ENCODE measurements at regions not wholly inside any gene's neighbourhood (a gene's known extent, or its start where the extent isn't known, plus 50 kb on each side); places are given as distances from the start of the nearest gene placed in this dataset.
A peak's percentile ranks its signal among the peaks of the same experiment; 100 is the strongest.

DNA sequence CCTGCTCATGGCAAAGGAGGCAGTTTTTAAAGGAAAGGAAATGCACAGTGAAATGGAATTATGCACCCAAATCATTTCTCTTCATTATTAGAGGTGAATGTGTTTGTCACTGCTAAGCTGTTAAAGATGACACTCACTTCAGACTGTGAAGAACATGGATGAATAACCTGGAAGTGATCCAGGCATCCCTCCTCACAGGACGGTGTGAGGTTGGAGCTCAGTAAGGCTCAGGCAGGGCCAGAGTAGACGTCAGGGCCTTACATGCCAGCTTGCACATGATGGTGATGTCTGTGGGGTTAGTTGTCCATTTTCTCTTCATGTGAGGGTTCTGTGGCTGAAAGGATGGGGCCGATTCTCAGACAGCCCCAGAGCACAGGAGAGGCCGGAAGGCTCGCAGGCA lies 273.1 kb downstream of the PCNX1 start:
- Mint-ChIP-seq H3K36me3 (ENCODE audit: insufficient read depth, unreplicated experiment) (no peaks in the 10 kb centered on the region), H3K4me3 (ENCODE audit: unreplicated experiment) (no peak overlapping the region), H3K9me3 (ENCODE audit: unreplicated experiment) (no peaks in the 10 kb centered on the region), H3K27me3 (ENCODE audit: insufficient read depth, unreplicated experiment) (no peaks in the 10 kb centered on the region), H3K27ac (ENCODE audit: low read depth, unreplicated experiment) (no peak overlapping the region), H3K4me1 (ENCODE audit: insufficient read depth, unreplicated experiment) (no peaks in the 10 kb centered on the region)
- TF ChIP-seq, protein P1, sequence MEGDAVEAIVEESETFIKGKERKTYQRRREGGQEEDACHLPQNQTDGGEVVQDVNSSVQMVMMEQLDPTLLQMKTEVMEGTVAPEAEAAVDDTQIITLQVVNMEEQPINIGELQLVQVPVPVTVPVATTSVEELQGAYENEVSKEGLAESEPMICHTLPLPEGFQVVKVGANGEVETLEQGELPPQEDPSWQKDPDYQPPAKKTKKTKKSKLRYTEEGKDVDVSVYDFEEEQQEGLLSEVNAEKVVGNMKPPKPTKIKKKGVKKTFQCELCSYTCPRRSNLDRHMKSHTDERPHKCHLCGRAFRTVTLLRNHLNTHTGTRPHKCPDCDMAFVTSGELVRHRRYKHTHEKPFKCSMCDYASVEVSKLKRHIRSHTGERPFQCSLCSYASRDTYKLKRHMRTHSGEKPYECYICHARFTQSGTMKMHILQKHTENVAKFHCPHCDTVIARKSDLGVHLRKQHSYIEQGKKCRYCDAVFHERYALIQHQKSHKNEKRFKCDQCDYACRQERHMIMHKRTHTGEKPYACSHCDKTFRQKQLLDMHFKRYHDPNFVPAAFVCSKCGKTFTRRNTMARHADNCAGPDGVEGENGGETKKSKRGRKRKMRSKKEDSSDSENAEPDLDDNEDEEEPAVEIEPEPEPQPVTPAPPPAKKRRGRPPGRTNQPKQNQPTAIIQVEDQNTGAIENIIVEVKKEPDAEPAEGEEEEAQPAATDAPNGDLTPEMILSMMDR (IDR thresholded peaks at IDR 0.05; ENCODE audit: unreplicated experiment), result no peak
- ChIA-PET POLR2A (no interaction called here), CTCF (interaction anchor here (2.1 kb wide), 1 partner anchor 14 kb away, joined by 6 read pairs; no protein-coding TSS in a partner anchor)
- no peak for DNase-seq (ENCODE audit: unreplicated experiment)
- intact Hi-C loops (cut with micrococcal nuclease), result no loop called here
- no TSS peak for BruUV-seq (replicated peaks)

DNA sequence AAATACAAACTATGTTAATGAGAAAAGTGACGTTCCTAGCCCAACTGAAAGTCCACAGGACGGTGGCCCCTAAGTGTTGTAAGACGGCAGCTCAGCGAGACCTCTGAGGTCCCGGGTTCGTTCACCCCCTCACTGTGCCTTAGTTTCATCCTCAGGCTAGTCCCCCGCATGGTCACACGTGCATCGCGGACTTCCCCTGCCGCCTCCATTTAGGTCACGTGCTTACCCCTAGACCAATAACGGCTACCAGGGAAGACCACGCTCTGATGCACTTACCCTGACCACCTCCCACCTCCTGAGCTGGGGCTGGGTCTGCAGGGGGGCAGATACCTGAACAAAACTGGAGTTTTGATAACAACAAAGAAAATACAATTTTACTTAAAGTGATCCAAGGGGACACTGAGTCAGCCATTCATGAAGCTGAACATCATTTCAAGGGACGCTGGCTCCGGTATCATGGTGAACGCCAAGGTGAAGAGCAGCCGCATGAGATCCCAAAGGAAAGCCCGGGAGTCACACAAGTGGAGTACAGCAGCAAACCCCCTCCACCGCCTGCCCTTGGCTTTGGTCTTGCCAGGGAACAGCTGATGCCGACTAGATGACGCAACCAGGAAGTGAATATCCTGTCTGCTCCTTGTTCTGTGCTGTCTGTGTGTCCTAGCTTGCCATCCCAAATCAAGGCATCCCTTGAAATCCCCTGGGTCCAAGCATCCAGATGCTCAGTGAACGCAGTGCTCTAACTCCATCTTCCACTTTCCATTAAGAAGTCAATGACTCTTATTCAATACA lies 274.1 kb downstream of the PCNX1 start:
- ChIA-PET POLR2A (no interaction called here), CTCF (interaction anchor here (0.5 to 2.1 kb wide), 2 partner anchors 15 to 102 kb away, joined by 3 to 6 read pairs; no protein-coding TSS in a partner anchor)
- H3K9me3 Mint-ChIP-seq (ENCODE audit: unreplicated experiment), result no peaks in the 10 kb centered on the region
- BruUV-seq (replicated peaks), result no TSS peak
- peak; percentile 15 for DNase-seq (ENCODE audit: unreplicated experiment)
- TF ChIP-seq, protein P1 (IDR thresholded peaks at IDR 0.05; ENCODE audit: unreplicated experiment), result no peak
- intact Hi-C loops (cut with micrococcal nuclease), result no loop called here
- H3K36me3 Mint-ChIP-seq (ENCODE audit: insufficient read depth, unreplicated experiment), result no peaks in the 10 kb centered on the region
- no peak overlapping the region for H3K4me3 Mint-ChIP-seq (ENCODE audit: unreplicated experiment)
- no peaks in the 10 kb centered on the region for H3K4me1 Mint-ChIP-seq (ENCODE audit: insufficient read depth, unreplicated experiment)
- no peaks in the 10 kb centered on the region for H3K27me3 Mint-ChIP-seq (ENCODE audit: insufficient read depth, unreplicated experiment)
- H3K27ac Mint-ChIP-seq (ENCODE audit: low read depth, unreplicated experiment), result no peak overlapping the region

DNA sequence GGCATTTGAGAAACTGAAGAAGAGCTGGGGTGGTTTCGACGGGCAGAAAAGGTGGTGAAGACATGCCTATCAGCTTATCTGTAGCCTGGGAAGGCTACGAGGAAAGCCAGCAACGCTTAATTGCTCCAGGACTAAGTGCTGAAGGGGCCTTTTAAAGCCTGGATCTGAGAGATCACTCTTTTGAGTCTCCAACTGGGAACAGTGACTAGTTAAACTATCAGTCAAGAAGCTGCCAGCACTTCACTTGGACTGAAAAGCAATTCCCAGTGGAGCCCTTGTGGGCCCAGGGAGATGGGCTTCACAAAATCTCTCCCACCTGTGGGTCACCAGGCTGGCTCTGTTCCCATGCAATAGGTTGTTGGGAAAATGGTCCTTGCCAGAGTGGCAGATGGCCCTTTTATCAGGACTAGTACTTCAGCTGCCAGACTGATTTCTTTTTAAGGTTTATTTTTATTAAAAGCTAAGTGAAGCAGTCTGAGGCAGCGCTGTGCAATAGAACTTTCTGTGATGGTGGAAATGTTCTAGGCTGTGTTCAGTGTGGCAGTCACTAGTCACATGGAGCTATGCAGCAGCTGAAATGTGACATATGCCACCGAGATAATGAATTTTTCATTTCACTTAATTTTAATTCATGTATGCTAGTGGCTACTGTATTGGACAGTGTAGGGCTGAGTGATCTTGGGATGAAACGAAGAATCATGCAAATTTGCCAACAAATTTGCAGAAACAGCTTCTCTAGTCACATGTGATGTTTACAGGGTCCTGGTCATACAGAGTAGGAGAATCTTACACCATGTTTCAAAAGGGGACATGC lies 276.8 kb downstream of the PCNX1 start:
- Mint-ChIP-seq H3K4me3 (ENCODE audit: unreplicated experiment) (no peak overlapping the region), H3K36me3 (ENCODE audit: insufficient read depth, unreplicated experiment) (no peaks in the 10 kb centered on the region), H3K9me3 (ENCODE audit: unreplicated experiment) (no peaks in the 10 kb centered on the region), H3K27me3 (ENCODE audit: insufficient read depth, unreplicated experiment) (no peaks in the 10 kb centered on the region), H3K27ac (ENCODE audit: low read depth, unreplicated experiment) (no peak overlapping the region), H3K4me1 (ENCODE audit: insufficient read depth, unreplicated experiment) (no peaks in the 10 kb centered on the region)
- intact Hi-C loops (cut with micrococcal nuclease), result no loop called here
- no peak for DNase-seq (ENCODE audit: unreplicated experiment)
- TF ChIP-seq, protein P1 (IDR thresholded peaks at IDR 0.05; ENCODE audit: unreplicated experiment), result no peak
- no TSS peak for BruUV-seq (replicated peaks)
- POLR2A ChIA-PET, result no interaction called here
- CTCF ChIA-PET, result no interaction called here

DNA sequence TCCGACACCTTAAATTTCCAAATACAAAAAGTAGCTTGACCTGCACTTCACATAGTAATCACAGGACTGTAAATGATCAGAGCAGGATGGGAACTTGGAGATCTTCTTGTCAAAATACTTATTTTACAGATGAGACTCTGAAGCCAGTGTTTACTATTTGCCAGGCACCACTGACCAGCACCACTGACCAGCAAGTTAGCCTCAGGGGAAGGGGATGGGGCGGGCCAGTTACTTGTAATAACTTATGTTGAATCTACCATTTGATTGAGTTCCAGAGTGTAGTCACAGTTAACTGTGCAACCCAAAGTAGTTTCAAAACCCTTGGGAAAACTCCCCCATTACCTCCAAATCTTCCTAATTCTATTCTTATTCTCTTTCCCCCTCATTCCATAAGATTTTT lies 278.4 kb downstream of the PCNX1 start:
- DNase-seq (ENCODE audit: unreplicated experiment), result no peak
- TF ChIP-seq, protein P1 (IDR thresholded peaks at IDR 0.05; ENCODE audit: unreplicated experiment), result no peak
- intact Hi-C loops (cut with micrococcal nuclease), result no loop called here
- POLR2A ChIA-PET, result no interaction called here
- Mint-ChIP-seq H3K4me1 (ENCODE audit: insufficient read depth, unreplicated experiment) (no peaks in the 10 kb centered on the region), H3K4me3 (ENCODE audit: unreplicated experiment) (no peak overlapping the region), H3K36me3 (ENCODE audit: insufficient read depth, unreplicated experiment) (no peaks in the 10 kb centered on the region), H3K9me3 (ENCODE audit: unreplicated experiment) (no peaks in the 10 kb centered on the region), H3K27me3 (ENCODE audit: insufficient read depth, unreplicated experiment) (no peaks in the 10 kb centered on the region), H3K27ac (ENCODE audit: low read depth, unreplicated experiment) (no peak overlapping the region)
- CTCF ChIA-PET, result interaction anchor here (0.5 kb wide), 1 partner anchor 499 kb away, joined by 3 read pairs; no protein-coding TSS in a partner anchor
- no TSS peak for BruUV-seq (replicated peaks)

Measured in MCF 10A (cell line).